ENCODE measurements at regions not wholly inside any gene's neighbourhood (a gene's known extent, or its start where the extent isn't known, plus 50 kb on each side); places are given as distances from the start of the nearest gene placed in this dataset.

- H3K4me3 ChIP-seq (ENCODE audit: low read depth, low read length), result no peak overlapping the region
- no peaks in the 10 kb centered on the region for H3K36me3 ChIP-seq
- no peaks in the 10 kb centered on the region for H3K9me3 ChIP-seq
- TF ChIP-seq CTCF (IDR thresholded peaks at IDR 0.05; ENCODE audit: low read depth, low read length), result no peak
- DNase-seq, result no peak
- no peaks in the 10 kb centered on the region for H3K4me1 ChIP-seq
- no peaks in the 10 kb centered on the region for H3K27me3 ChIP-seq
Measured at GRCh38 chr2:51111532-51111931, 79.6 kb upstream of the NRXN1 start.

GRCh38 chr2:51108794-51109193 lies 76.9 kb upstream of the NRXN1 start:
- no peaks in the 10 kb centered on the region for H3K4me1 ChIP-seq
- TF ChIP-seq CTCF (IDR thresholded peaks at IDR 0.05; ENCODE audit: low read depth, low read length), result no peak
- H3K36me3 ChIP-seq, result no peaks in the 10 kb centered on the region
- DNase-seq, result no peak
- no peaks in the 10 kb centered on the region for H3K27me3 ChIP-seq
- H3K4me3 ChIP-seq (ENCODE audit: low read depth, low read length), result no peak overlapping the region
- H3K9me3 ChIP-seq, result no peaks in the 10 kb centered on the region

- TF ChIP-seq CTCF (IDR thresholded peaks at IDR 0.05; ENCODE audit: low read depth, low read length), result no peak
- no peaks in the 10 kb centered on the region for H3K36me3 ChIP-seq
- no peak for DNase-seq
- H3K9me3 ChIP-seq, result no peaks in the 10 kb centered on the region
- no peaks in the 10 kb centered on the region for H3K4me1 ChIP-seq
- no peak overlapping the region for H3K4me3 ChIP-seq (ENCODE audit: low read depth, low read length)
- H3K27me3 ChIP-seq, result no peaks in the 10 kb centered on the region
Measured at GRCh38 chr2:51107841-51108240, 75.9 kb upstream of the NRXN1 start.

GRCh38 chr2:51105811-51106210 lies 73.9 kb upstream of the NRXN1 start:
- Histone ChIP-seq H3K9me3 (no peaks in the 10 kb centered on the region), H3K4me1 (no peaks in the 10 kb centered on the region), H3K27me3 (no peaks in the 10 kb centered on the region), H3K36me3 (no peaks in the 10 kb centered on the region), H3K4me3 (ENCODE audit: low read depth, low read length) (no peak overlapping the region)
- no peak for DNase-seq
- TF ChIP-seq CTCF (IDR thresholded peaks at IDR 0.05; ENCODE audit: low read depth, low read length), result no peak

GRCh38 chr2:51103205-51103604 lies 71.3 kb upstream of the NRXN1 start:
- H3K27me3 ChIP-seq, result no peaks in the 10 kb centered on the region
- TF ChIP-seq CTCF (IDR thresholded peaks at IDR 0.05; ENCODE audit: low read depth, low read length), result no peak
- no peak overlapping the region for H3K4me3 ChIP-seq (ENCODE audit: low read depth, low read length)
- no peaks in the 10 kb centered on the region for H3K4me1 ChIP-seq
- no peaks in the 10 kb centered on the region for H3K36me3 ChIP-seq
- no peak for DNase-seq
- no peaks in the 10 kb centered on the region for H3K9me3 ChIP-seq

GRCh38 chr2:51093016-51093415 lies 61.1 kb upstream of the NRXN1 start:
- TF ChIP-seq CTCF (IDR thresholded peaks at IDR 0.05; ENCODE audit: low read depth, low read length), result no peak
- Histone ChIP-seq H3K4me1 (no peaks in the 10 kb centered on the region), H3K9me3 (no peaks in the 10 kb centered on the region), H3K27me3 (no peaks in the 10 kb centered on the region), H3K4me3 (ENCODE audit: low read depth, low read length) (no peak overlapping the region), H3K36me3 (no peaks in the 10 kb centered on the region)
- no peak for DNase-seq

All from BE2C (cell line).